GM18498 (cell line): ENCODE measurements at regions not wholly inside any gene's neighbourhood (a gene's known extent, or its start where the extent isn't known, plus 50 kb on each side); places are given as distances from the start of the nearest gene placed in this dataset.

Experiments used
- ATAC-seq: cut with Tn5 transposase; IDR thresholded peaks from one replicate; pipeline ENCODE4 v1.9.1; 2021; ENCODE audit warnings: mild to moderate bottlenecking, moderate library complexity; ENCODE audit not compliant: unreplicated experiment

- ATAC-seq, result peak; percentile 96
Measured at GRCh38 chr13:78341032-78341431, 262.3 kb downstream of the POU4F1 start.

GRCh38 chr13:78339927-78340326 is 263.4 kb downstream of the POU4F1 start:
- no peak for ATAC-seq

GRCh38 chr13:78334059-78334458 is 269.3 kb downstream of the POU4F1 start:
- no peak for ATAC-seq

- ATAC-seq, result no peak
Measured at GRCh38 chr13:78326633-78327032, 276.7 kb downstream of the POU4F1 start.

DNA sequence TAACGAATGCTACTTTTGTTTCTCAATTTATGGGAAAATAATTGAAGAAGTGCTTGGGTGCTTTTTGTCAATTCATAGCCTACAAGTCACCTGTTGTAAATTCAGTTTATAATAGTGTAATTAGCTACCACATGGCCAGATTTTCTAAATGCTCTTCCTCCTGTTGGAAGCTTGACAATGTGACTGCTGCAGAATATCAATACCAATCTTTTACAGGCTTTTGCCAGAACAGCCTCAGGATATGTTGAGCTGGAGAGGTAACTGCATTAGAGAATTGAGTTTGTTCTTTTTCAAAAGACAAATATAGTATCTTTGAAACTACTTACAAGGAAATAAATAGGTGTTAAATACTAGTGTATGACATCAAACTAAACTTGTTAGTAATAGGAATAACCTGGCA is 277.8 kb downstream of the POU4F1 start:
- no peak for ATAC-seq

GRCh38 chr13:78323848-78324247 is 279.5 kb downstream of the POU4F1 start:
- no peak for ATAC-seq

DNA sequence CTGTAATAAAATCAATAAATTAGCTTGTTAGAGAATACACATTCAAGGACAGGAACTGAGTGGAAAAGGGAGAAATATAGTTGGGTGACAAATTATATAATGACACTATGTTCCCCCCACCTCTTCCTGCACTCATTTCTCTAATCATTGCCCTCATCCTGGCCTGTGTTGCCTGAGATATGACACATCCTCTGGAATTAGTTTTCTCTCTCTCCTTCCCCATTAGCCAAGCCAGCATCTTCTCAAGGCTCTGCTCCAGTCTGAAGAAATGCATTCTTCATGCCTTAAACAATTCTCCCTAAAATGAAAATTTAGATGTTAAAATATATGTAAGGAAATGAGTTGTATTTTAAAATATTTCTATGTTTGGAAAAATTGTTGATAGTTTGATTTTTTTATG is 280.3 kb downstream of the POU4F1 start:
- ATAC-seq, result no peak

DNA sequence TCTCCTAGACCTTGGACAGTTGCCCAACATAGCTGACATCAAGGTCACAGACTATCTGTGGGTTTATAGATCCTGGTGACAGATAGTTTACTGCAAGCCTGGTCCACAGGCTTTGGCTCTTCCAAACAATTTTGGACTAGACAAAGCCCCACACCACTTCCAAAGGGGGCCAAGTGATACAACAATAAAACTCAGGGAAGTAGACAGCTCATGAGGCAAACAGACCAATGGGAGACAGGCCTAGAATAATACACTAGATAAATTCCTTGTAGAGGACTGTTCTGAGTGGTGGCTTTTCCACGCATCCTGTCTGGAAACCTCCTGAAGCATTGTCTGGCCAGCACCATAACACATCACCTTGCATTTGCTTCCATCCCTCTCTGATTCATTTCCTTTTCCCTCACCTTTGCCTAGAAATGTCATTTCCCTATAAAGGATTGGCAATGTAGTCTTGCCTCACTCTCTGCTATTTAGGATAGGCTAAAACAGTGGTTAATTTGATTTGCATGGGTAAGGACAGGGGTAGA is 284.2 kb downstream of the POU4F1 start:
- ATAC-seq, result no peak

- no peak for ATAC-seq
Measured at GRCh38 chr13:78317030-78317429, 286.3 kb downstream of the POU4F1 start.

DNA sequence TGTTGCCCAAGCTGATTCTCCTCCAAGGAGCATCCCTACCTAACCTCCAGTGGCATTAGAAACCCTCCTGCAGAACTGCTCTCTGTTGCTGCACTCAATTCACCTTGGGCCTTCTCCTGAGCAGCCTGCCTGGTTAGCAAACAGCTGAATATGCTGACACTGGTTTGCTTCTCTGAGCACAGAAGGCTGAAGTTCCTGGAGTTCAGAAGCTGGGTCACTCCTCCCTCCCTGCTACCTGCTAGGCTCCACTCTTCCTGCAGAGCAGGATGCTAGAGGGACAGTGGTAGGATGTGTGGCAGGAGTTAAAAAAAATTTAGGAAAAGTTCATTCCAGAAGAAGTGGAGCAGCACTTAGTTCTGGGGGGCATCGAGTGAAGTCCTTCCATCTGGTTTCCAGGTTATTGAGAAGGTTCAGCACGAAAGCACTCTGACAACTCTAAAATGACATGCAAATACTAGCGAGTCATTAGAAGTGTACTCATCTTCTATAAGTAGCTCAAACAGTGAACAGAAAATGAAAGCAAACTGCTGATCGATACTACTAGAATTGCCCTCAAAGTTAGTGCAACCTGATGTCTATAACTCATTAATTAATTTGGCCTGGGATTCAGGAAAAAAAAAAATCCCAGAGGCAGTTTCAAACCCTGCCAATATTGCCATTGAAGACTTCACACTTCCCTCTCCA is 293.7 kb downstream of the POU4F1 start:
- ATAC-seq, result peak; percentile 94

GRCh38 chr13:78306519-78307206 is 296.7 kb downstream of the POU4F1 start:
- ATAC-seq, result no peak

DNA sequence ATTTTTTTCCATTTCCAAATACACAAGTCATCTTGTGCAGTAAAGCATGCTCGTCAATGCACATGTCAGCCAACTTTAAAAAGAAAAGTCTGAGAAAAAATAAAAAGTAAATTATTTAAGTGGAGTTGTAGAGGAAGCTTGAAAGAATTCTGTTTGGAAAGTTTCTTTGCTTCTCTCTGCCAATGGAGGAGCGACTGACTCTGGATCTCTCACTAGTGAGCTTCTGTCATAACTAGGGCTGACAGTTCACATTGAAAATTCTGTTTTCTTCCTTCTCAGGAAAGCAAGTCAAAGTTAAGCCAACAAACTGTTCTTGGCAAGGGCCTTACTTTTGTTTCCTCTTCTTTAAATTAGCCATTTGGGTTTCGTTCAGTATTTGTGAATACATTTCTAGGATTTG is 298.2 kb downstream of the POU4F1 start:
- no peak for ATAC-seq

DNA sequence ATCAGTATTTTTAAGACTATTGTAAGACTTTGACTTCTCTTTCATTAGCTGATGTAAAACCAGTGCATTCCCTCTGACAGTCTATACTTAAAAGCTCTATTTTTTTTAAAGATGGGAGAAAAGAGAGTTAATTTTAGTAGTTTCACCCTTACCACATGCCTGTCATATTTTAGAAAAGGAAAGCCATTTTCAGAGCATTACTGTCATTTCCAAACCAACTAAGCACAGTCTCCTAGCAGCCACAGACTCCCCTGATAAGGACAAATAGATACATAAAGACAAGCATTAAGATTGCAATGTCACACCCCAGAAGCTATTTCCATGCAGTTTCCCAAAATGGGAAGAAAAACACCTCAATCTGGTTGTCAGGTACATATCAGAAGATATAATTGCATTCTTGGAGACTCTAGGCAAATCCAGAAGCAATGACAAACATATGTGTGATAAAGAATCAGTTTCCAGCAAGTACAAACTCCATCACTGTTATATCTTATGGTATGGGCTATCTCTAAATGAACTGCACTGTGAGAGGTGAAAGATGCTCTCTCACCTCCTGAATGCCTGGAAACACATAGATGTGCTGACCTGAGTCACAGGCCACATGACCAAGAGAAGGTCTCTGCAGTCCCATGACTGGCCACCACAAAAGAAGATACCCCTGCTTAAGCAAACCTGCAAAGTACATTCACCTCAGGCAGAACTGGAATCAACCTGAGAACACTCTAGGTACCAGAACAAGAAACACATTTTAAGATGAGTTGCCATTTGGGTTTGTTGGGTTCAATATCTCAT is 303.3 kb downstream of the POU4F1 start:
- ATAC-seq, result peak; percentile 81

DNA sequence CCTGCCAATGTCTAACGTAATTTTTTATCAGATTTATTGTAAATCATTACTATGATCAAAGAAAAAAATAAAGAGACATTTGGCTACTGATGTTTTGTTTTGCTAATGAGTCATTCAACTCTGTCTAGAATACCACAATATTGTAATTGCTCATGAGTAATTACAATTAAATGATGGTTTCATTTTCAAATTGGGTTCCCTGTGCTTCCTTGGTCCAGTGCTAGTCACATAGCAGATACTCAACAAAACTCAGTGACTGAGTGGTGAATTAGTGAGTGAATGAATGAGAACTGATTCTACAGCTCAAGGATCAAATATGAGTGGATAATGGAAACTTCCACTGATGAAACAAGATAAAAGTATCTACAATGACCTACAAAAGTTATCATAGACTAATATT is 304.7 kb downstream of the POU4F1 start:
- peak; percentile 36 for ATAC-seq

DNA sequence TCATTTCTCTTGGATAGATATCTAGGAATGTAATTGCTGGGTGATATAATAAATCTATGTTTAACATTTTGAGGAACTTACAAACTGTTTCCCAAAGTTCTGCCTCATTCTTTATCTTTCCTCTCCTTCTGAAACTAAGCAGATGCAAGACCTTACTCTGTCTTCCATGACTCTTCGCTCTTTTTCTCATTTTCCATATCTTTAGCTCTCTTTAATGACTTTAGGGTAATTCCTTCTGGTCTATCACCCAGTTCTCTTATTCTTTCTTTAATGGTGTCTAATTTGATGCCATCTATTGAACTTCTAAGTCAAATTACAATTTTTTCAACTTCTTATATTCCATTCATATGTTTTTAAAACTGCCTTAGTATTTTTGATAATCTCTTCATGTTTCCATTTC is 316.6 kb downstream of the POU4F1 start:
- no peak for ATAC-seq

GRCh38 chr13:78265098-78265497 is 338.3 kb downstream of the POU4F1 start:
- ATAC-seq, result no peak

DNA sequence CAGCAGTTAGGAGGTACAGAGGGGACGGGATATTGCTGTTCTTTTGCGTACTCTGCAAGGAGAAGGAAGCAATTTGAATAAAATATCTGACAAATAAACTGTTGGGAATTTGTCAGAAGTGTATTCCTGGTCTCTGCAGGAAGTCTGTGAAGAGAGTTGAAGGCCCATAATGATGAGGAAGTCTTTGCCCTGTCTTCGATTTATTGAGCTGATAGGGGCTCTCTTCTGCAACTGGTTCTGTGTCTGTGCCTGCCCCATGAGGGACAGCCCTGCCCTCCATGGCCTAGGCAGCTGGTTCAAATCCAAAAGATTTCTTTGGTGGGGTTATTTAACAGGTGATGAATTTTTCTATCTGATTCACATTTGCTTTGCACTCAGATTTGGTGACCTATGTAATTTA is 339.7 kb upstream of the EDNRB start:
- ATAC-seq, result no peak

DNA sequence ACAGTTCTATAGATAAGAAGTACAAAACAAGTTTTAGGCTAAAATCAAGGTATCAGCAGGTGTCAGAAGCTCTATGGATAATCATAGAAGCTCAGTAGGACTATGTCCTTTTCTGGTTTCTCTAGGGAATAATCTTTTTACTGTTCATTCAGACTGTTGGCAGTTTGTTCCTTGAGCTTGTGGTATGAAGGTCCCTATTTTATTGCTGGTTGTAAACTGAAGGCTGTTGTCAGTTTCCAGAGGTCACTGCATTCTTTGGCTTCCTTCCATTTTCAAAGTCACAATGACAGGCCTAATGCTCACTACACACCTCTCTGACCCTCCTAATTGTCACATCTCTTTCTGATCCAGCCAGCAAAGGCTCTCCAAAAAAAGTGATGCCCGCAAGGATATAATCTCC is 337.9 kb upstream of the EDNRB start:
- no peak for ATAC-seq

DNA sequence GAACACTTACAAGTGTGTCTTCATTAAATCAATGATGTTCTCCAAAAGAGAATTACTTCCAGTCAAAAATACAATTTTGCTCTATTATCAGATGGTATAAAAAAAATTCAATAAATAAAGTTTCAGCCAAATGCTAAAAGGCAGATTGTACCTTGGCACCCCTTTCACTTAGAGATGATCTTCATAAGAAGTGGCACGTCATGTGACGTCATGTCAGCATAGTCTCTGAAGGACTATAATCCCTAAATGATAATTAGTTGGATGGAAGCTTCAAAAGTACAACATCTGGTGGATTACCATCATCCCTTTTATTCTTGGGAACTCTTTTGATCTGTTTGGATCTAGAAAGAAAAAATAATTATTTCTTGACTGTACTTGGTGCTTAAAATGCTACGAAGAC is 335.5 kb upstream of the EDNRB start:
- ATAC-seq, result no peak

DNA sequence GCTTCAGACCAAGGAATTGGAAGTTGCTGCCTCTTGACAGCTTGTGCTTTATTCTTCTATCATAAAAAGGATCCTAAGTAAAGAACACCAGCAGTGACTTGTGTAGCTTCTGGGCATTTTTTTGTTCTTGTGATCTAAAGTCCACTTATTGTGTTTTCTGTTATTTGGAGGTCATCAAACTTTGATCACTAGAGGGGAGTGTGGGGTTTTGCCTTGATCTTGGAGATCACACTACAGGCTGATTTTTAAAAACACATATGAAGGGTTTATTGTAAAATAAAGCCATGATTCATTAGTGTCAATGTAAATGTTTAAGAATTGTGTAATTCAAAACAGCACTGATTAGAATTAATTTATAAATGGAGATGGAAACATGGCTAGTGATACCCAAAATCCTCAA is 328.7 kb upstream of the EDNRB start:
- no peak for ATAC-seq

DNA sequence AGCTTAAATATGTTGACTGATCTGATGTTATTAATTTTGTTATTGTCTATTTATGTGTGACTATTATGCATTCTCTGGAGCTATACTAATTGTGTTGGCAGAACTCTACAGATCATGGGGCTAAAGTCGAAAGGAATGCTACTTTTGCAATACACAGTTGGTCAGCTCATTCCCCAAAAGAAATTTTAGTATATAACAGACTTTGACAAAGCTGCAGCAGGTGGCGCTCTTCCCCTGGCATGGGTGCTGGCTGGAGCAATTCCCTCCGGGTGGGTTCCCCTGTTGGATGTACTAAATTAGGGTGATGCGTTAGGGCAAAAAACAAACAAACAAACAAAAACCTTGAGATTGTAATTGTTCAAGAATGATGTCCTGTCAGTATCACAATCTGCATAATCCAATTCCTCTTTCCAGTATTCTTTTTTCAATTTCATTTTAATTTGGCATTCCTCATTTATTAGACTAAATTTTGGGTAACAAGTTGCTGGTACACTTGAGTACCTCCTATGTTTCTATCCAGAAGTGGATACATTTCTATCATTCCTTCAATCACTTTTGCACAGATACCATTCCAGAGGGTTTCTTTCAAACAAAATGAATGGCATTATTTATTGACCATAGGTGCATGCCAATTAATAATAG is 322.8 kb upstream of the EDNRB start:
- peak; percentile 60 for ATAC-seq
